ENCODE measurements at regions not wholly inside any gene's neighbourhood (a gene's known extent, or its start where the extent isn't known, plus 50 kb on each side); places are given as distances from the start of the nearest gene placed in this dataset.

DNA sequence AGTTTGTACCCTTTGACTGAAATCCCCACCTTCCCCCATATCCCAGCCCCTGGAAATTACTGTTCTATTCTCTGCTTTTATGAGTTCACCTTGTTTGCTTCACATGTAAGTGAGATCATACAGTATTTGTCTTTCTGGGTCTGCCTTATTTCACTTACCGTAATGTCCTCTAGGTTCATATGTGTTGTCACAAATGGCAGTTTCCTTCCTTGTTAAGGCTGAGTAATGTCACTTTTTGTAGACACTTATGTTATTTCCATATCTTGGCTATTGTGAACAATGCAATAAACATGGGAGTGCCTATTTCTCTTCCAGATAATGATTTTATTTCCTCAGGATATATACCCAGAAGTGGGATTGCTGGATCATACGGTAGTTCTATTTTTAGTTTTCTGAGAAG is 272.3 kb downstream of the MRPS30 start:
- TF ChIP-seq POLR2A (IDR thresholded peaks at IDR 0.05) (no peak), POLR2AphosphoS5 (IDR thresholded peaks at IDR 0.05; ENCODE audit: insufficient read depth in 1 of 2, low read depth in 1 of 2) (no peak)
- TF ChIP-seq, protein P1, sequence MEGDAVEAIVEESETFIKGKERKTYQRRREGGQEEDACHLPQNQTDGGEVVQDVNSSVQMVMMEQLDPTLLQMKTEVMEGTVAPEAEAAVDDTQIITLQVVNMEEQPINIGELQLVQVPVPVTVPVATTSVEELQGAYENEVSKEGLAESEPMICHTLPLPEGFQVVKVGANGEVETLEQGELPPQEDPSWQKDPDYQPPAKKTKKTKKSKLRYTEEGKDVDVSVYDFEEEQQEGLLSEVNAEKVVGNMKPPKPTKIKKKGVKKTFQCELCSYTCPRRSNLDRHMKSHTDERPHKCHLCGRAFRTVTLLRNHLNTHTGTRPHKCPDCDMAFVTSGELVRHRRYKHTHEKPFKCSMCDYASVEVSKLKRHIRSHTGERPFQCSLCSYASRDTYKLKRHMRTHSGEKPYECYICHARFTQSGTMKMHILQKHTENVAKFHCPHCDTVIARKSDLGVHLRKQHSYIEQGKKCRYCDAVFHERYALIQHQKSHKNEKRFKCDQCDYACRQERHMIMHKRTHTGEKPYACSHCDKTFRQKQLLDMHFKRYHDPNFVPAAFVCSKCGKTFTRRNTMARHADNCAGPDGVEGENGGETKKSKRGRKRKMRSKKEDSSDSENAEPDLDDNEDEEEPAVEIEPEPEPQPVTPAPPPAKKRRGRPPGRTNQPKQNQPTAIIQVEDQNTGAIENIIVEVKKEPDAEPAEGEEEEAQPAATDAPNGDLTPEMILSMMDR (IDR thresholded peaks at IDR 0.05), result no peak

All from vagina (tissue), 2 donors.